ENCODE measurements at regions not wholly inside any gene's neighbourhood (a gene's known extent, or its start where the extent isn't known, plus 50 kb on each side); places are given as distances from the start of the nearest gene placed in this dataset.

DNA sequence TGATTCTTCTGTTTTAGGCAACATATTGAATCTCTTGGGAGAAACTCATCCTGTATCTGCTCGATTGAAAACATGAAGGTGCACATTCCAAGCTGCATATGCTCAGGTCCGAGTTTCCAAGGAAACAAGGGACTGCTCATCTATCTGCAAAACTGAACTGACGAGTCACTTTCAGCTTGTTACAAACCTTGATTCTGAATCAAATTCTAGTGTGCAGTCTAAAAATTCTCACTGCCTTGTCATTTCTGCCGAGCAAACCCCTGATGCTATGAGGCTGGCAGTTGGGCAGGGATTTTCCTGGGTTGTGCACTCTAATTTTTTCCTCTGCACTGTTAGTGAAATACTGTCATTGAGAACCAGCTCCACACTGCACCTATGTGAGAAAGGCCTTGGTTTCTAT, 101.3 kb upstream of the ETAA1 start:
- Histone ChIP-seq H3K27ac (ENCODE audit: low read length) (peak overlapping the region; percentile 67), H3K4me3 (ENCODE audit: low read length) (peak overlapping the region; percentile 40), H3K9me3 (ENCODE audit: low read length) (no peaks in the 10 kb centered on the region), H3F3A (ENCODE audit: insufficient read depth, low read length, poor library complexity, severe bottlenecking) (no peaks in the 10 kb centered on the region), H3K36me3 (ENCODE audit: insufficient read depth, low read length) (no peaks in the 10 kb centered on the region), H3K9ac (ENCODE audit: low read length) (peak overlapping the region; percentile 6), H2AFZ (ENCODE audit: low read depth, low read length) (no peak overlapping the region), H3K27me3 (ENCODE audit: insufficient read depth, low read depth, low read length) (no peaks in the 10 kb centered on the region), H3K4me2 (ENCODE audit: low read length) (peak overlapping the region; percentile 28), H3K9me2 (ENCODE audit: insufficient read depth, low read length) (no peaks in the 10 kb centered on the region), H4K20me1 (ENCODE audit: insufficient read depth) (no peaks in the 10 kb centered on the region), H3K79me2 (replicated peaks; ENCODE audit: insufficient read depth, low read length) (no peaks in the 10 kb centered on the region)
- TF ChIP-seq POLR2AphosphoS5 (IDR thresholded peaks at IDR 0.05): peak; percentile 6
- TF ChIP-seq, protein P1, sequence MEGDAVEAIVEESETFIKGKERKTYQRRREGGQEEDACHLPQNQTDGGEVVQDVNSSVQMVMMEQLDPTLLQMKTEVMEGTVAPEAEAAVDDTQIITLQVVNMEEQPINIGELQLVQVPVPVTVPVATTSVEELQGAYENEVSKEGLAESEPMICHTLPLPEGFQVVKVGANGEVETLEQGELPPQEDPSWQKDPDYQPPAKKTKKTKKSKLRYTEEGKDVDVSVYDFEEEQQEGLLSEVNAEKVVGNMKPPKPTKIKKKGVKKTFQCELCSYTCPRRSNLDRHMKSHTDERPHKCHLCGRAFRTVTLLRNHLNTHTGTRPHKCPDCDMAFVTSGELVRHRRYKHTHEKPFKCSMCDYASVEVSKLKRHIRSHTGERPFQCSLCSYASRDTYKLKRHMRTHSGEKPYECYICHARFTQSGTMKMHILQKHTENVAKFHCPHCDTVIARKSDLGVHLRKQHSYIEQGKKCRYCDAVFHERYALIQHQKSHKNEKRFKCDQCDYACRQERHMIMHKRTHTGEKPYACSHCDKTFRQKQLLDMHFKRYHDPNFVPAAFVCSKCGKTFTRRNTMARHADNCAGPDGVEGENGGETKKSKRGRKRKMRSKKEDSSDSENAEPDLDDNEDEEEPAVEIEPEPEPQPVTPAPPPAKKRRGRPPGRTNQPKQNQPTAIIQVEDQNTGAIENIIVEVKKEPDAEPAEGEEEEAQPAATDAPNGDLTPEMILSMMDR (IDR thresholded peaks at IDR 0.05; ENCODE audit: poor library complexity, severe bottlenecking): no peak
- TF ChIP-seq SMC3 (conservative IDR thresholded peaks at IDR 0.05; ENCODE audit: poor library complexity): peak; percentile 12
- TF ChIP-seq EZH2 (IDR thresholded peaks at IDR 0.05; ENCODE audit: borderline replicate concordance, insufficient read depth, low read length, poor library complexity, severe bottlenecking): no peak
- TF ChIP-seq RAD21 (conservative IDR thresholded peaks at IDR 0.05): peak; percentile 35
- TF ChIP-seq EP300 (conservative IDR thresholded peaks at IDR 0.05; ENCODE audit: poor library complexity, severe bottlenecking): no peak

DNA sequence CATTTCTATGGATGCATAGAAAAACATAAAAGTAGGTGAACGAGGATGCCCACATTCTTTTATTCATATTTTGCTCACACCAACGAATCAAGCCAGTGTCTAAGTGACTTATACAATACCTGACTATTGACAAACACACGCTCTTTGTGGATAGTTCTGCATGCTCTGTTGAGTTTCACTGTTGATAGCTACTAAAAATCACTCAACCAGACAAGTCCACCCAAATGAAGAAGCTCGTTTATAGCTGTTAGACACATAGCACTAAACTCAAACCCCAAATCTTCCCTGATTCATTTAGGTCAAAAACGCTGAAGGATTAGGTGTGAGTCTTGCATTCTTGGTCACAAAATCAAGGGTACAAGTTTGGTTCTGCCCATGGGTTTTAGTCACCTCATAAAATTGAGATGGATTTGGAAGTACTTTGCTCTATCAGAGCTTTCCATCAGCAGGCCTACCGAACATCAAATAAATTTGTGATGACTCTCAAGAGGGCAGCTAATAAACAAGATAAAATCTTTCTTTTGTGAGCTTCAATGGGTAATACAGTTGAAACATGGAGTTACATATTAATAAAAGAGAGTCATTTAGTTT, 92.7 kb upstream of the ETAA1 start:
- Histone ChIP-seq H3K4me2 (ENCODE audit: low read length) (no peak overlapping the region), H3K9ac (ENCODE audit: low read length) (no peak overlapping the region), H3K27me3 (ENCODE audit: insufficient read depth, low read depth, low read length) (no peaks in the 10 kb centered on the region), H4K20me1 (ENCODE audit: insufficient read depth) (no peaks in the 10 kb centered on the region), H3K9me3 (ENCODE audit: low read length) (no peaks in the 10 kb centered on the region), H3K36me3 (ENCODE audit: insufficient read depth, low read length) (no peaks in the 10 kb centered on the region), H3F3A (ENCODE audit: insufficient read depth, low read length, poor library complexity, severe bottlenecking) (no peaks in the 10 kb centered on the region), H3K27ac (ENCODE audit: low read length) (no peak overlapping the region), H3K79me2 (replicated peaks; ENCODE audit: insufficient read depth, low read length) (no peaks in the 10 kb centered on the region), H2AFZ (ENCODE audit: low read depth, low read length) (no peak overlapping the region), H3K4me3 (ENCODE audit: low read length) (no peak overlapping the region), H3K9me2 (ENCODE audit: insufficient read depth, low read length) (no peaks in the 10 kb centered on the region)
- TF ChIP-seq TAF1 (IDR thresholded peaks at IDR 0.05; ENCODE audit: low read depth) (no peak), EP300 (conservative IDR thresholded peaks at IDR 0.05; ENCODE audit: poor library complexity, severe bottlenecking) (no peak), SMC3 (conservative IDR thresholded peaks at IDR 0.05; ENCODE audit: poor library complexity) (no peak), POLR2AphosphoS5 (IDR thresholded peaks at IDR 0.05) (no peak), RAD21 (conservative IDR thresholded peaks at IDR 0.05) (no peak), EZH2 (IDR thresholded peaks at IDR 0.05; ENCODE audit: borderline replicate concordance, insufficient read depth, low read length, poor library complexity, severe bottlenecking) (no peak), MXI1 (conservative IDR thresholded peaks at IDR 0.05; ENCODE audit: poor library complexity, severe bottlenecking) (no peak)
- TF ChIP-seq, protein P1 (IDR thresholded peaks at IDR 0.05; ENCODE audit: poor library complexity, severe bottlenecking): no peak
- TF ChIP-seq, protein P2, sequence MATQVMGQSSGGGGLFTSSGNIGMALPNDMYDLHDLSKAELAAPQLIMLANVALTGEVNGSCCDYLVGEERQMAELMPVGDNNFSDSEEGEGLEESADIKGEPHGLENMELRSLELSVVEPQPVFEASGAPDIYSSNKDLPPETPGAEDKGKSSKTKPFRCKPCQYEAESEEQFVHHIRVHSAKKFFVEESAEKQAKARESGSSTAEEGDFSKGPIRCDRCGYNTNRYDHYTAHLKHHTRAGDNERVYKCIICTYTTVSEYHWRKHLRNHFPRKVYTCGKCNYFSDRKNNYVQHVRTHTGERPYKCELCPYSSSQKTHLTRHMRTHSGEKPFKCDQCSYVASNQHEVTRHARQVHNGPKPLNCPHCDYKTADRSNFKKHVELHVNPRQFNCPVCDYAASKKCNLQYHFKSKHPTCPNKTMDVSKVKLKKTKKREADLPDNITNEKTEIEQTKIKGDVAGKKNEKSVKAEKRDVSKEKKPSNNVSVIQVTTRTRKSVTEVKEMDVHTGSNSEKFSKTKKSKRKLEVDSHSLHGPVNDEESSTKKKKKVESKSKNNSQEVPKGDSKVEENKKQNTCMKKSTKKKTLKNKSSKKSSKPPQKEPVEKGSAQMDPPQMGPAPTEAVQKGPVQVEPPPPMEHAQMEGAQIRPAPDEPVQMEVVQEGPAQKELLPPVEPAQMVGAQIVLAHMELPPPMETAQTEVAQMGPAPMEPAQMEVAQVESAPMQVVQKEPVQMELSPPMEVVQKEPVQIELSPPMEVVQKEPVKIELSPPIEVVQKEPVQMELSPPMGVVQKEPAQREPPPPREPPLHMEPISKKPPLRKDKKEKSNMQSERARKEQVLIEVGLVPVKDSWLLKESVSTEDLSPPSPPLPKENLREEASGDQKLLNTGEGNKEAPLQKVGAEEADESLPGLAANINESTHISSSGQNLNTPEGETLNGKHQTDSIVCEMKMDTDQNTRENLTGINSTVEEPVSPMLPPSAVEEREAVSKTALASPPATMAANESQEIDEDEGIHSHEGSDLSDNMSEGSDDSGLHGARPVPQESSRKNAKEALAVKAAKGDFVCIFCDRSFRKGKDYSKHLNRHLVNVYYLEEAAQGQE (IDR thresholded peaks at IDR 0.05; ENCODE audit: borderline replicate concordance): no peak
